HG03575 (cell line): ENCODE measurements at regions not wholly inside any gene's neighbourhood (a gene's known extent, or its start where the extent isn't known, plus 50 kb on each side); places are given as distances from the start of the nearest gene placed in this dataset.

Experiments used
- ATAC-seq: cut with Tn5 transposase; IDR thresholded peaks from one replicate; pipeline ENCODE4 v1.9.1; 2021; ENCODE audit not compliant: unreplicated experiment, insufficient number of reproducible peaks, low FRiP score; ENCODE audit errors: extremely low read depth

DNA sequence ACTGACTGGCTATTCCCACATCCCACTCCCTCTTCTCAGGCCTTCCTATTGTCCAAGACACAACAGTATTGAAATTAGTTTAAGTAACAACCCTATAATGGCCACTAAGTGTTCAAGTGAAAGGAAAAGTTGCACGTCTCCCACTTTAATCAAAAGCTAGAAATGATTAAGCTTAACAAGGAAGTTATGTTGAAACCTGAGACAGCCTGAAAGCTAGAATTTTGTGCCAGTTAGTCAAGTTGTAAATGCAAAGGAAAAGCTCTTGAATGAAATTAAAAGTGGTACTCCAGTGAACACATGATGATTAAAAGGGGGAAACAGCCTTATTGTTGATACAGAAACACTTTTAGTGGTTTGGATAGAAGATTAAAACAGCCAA lies 332.7 kb downstream of the CASP12 start:
- no peak for ATAC-seq

- no peak for ATAC-seq
These were observed 333.2 kb downstream of the CASP12 start for GRCh38 chr11:104564921-104565582.

DNA sequence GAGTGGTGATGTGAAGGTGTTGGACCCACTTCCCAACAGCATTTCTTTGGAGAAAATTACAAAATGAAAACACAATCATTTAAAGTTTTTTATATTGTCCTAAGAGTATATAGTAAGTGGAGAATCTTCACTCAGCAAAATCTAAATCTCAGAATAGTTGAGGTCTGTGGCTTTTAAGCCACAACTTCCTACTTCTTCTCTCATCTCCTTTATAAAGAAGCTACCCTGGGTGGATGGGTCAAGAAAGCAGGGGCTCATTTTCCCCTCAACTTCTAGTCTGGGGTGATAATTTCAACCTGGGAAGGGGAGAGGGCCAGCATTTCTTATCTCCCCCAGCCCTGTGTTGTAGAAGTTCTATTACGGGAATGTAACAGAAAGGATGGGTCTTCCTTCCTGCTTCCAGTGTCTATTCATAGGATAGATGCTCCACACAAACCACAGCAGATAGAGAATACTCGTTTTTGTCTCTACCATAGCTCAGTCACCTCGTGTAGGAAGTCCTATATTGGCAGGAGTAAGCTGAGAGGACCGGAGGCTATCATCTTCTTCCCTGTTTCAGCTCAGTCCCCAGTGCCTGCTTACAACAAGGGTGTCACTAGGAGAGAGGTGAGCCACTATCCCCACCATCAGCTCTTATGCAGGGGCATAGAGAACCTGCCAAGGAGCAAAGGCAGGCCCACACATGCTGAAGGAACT lies 341.5 kb downstream of the CASP12 start:
- no peak for ATAC-seq

GRCh38 chr11:104549019-104549418 lies 349.2 kb downstream of the CASP12 start:
- no peak for ATAC-seq

DNA sequence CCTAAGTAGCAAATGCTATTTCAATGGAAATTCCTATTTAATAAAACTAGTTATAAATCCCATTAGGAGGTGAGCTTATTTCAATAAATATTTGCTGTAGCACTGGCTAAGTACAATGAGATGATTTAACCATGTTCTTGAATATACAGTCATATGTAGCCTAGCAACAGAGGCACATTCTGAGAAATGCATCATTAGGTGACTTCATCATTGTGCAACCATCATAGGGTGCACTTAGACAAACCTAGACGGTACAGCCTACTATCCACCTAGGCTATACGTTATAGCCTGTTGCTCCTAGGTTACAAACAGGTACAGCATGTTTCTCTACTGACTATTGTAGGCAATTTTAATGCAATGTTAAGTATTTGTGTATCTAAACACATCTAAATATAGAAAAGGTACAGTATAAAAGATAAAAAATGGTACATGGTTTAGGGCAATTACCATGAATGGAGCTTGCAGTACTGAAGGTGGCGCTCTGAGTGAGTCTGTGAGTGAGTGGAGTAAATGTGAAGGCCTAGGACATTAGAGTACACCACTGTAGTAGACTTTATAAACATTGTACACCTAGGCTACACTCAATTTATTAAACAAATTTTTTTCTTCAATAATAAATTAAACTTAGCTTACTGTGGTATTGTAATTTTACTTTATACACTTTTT lies 350.1 kb downstream of the CASP12 start:
- ATAC-seq = no peak

- ATAC-seq = no peak
These were observed 351.8 kb downstream of the CASP12 start for GRCh38 chr11:104546501-104546900.

GRCh38 chr11:104541701-104542100 lies 356.6 kb downstream of the CASP12 start:
- ATAC-seq = no peak

GRCh38 chr11:104538313-104538712 lies 359.9 kb downstream of the CASP12 start:
- no peak for ATAC-seq

DNA sequence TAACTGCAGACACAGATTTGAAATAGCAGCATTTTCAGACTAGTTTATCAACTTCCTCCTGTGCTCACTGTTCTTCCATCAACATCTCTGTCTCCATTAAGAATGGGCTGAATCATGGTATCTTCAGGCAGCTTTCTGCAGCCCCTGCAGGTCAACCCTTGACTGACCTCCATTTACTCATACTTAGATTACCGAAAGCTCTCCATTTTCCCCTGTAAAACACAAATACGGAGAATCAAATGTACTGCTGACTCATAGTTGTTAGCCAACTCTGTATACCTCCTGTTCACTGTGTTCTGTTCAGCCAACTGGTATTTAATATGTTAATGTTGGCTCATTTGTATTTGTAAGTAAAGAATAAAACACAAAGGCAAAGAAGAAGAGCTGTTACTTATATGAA lies 364.0 kb downstream of the CASP12 start:
- ATAC-seq = no peak

- no peak for ATAC-seq
These were observed 366.4 kb downstream of the CASP12 start for GRCh38 chr11:104531894-104532293.

- ATAC-seq = no peak
These were observed 367.1 kb upstream of the PDGFD start for GRCh38 chr11:104531075-104531474.

DNA sequence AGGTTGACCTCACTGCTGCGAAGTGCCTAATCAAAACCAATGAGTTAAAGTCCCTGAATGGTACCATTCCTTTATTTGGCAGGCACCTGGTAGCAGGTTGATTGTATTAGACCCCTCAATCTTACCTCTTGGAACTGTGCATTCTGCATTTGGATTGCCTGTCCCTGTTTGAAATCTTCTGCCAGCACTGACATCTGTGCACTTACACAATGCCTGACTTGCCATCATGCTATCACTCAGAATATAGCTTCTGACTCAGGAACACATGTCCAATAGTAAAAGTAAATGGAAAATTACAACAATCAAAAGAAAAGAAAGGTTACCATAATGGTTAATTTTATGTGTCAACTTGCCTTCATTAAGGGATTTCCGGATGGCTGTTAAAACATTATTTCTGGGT lies 366.0 kb upstream of the PDGFD start:
- no peak for ATAC-seq

DNA sequence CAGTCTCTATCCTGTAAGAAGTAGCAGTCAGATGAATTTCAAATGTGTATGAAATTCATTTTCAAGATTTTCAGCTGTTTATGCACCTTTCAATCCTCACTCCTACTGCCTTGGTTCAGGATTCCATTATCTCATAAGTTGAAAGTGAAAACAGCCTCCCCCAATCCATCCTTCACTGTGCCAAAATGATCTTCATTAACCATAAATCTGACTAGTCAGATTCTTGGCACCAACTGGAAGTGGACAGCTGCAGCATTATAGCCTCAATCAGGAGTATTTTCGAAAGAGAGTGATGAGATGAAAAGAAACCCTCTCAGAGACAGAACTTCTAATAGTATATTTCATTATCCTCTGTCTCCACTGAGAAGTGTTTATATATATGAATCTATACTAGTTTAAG lies 365.3 kb upstream of the PDGFD start:
- ATAC-seq = no peak

DNA sequence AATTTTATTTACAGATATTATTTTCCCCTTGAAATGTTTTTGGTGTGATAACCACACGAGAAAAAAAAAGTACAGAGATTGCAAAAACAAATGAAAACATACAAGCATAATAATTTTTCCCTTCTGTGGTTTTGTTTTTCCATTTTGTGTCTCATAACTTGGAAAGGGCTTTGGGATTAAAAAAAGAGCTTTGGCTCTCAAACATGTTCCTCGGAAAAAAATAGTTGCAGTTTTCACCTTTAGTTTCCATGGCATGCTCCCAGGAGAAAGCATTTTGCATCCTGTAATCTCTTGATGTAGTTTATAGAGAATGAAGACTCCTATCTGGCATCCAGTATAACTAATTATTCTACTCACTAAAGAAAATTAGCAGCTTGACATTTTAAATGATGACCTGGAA lies 362.1 kb upstream of the PDGFD start:
- no peak for ATAC-seq

- ATAC-seq = no peak
These were observed 361.5 kb upstream of the PDGFD start for GRCh38 chr11:104525416-104525815.

GRCh38 chr11:104524254-104524653 lies 360.3 kb upstream of the PDGFD start:
- no peak for ATAC-seq

- ATAC-seq = no peak
These were observed 359.7 kb upstream of the PDGFD start for GRCh38 chr11:104523611-104524010.

- no peak for ATAC-seq
These were observed 358.7 kb upstream of the PDGFD start for GRCh38 chr11:104522650-104523049.

GRCh38 chr11:104522123-104522522 lies 358.2 kb upstream of the PDGFD start:
- no peak for ATAC-seq

- no peak for ATAC-seq
These were observed 346.2 kb upstream of the PDGFD start for GRCh38 chr11:104510169-104510568.
